ENCODE measurements at regions not wholly inside any gene's neighbourhood (a gene's known extent, or its start where the extent isn't known, plus 50 kb on each side); places are given as distances from the start of the nearest gene placed in this dataset.

DNA sequence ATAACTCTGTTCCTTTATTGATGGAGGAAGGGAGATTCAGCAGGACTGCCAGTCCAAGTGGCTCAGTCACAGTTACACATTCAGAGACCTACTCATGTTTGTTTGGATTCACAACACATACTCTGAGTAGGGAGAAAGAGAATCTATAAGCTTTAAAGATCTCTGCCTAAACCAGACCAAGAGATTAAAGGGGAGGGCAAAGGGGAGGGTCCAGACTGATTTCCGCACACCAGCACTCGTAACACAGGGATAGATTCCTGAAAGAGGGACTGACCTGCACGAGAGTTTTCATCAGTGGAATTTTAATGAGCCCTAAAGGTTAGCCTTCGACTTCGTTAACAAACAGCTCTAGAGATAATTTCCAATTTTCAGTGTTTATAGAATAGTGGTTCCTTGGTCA, 71.7 kb upstream of the PMFBP1 start:
- Histone ChIP-seq H3K4me3 (ENCODE audit: low read depth, low read length) (no peak overlapping the region), H3K9me3 (ENCODE audit: control insufficient read depth, insufficient read depth, low read depth, low read length) (no peaks in the 10 kb centered on the region), H3K27ac (ENCODE audit: extremely low read depth, low read depth, low read length) (no peak overlapping the region), H3K4me1 (ENCODE audit: control insufficient read depth, insufficient read depth, low read length) (no peaks in the 10 kb centered on the region), H3K36me3 (ENCODE audit: control insufficient read depth in 2 of 2, insufficient read depth in 1 of 2, low read length in 2 of 2) (no peaks in the 10 kb centered on the region)
- CTCF ChIA-PET = interaction anchor here (0.7 to 3.0 kb wide), 2 partner anchors 181 to 223 kb away, joined by 3 to 20 read pairs; no protein-coding TSS in a partner anchor
- TF ChIP-seq ZNF112 (tag by site-specific recombination; IDR thresholded peaks at IDR 0.05) = no peak
- TF ChIP-seq, protein P1, sequence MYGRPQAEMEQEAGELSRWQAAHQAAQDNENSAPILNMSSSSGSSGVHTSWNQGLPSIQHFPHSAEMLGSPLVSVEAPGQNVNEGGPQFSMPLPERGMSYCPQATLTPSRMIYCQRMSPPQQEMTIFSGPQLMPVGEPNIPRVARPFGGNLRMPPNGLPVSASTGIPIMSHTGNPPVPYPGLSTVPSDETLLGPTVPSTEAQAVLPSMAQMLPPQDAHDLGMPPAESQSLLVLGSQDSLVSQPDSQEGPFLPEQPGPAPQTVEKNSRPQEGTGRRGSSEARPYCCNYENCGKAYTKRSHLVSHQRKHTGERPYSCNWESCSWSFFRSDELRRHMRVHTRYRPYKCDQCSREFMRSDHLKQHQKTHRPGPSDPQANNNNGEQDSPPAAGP (tag by site-specific recombination; IDR thresholded peaks at IDR 0.05) = no peak
- TF ChIP-seq ZNF610 (tag by site-specific recombination; IDR thresholded peaks at IDR 0.05; ENCODE audit: borderline replicate concordance) = no peak
- TF ChIP-seq, protein P2, sequence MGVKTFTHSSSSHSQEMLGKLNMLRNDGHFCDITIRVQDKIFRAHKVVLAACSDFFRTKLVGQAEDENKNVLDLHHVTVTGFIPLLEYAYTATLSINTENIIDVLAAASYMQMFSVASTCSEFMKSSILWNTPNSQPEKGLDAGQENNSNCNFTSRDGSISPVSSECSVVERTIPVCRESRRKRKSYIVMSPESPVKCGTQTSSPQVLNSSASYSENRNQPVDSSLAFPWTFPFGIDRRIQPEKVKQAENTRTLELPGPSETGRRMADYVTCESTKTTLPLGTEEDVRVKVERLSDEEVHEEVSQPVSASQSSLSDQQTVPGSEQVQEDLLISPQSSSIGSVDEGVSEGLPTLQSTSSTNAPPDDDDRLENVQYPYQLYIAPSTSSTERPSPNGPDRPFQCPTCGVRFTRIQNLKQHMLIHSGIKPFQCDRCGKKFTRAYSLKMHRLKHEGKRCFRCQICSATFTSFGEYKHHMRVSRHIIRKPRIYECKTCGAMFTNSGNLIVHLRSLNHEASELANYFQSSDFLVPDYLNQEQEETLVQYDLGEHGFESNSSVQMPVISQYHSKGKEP (tag by site-specific recombination; IDR thresholded peaks at IDR 0.05) = no peak
- TF ChIP-seq ZNF426 (tag by site-specific recombination; IDR thresholded peaks at IDR 0.05) = no peak
- TF ChIP-seq ZNF555 (tag by site-specific recombination; conservative IDR thresholded peaks at IDR 0.05) = no peak
- no peak for TF ChIP-seq ZNF132 (tag by site-specific recombination; IDR thresholded peaks at IDR 0.05; ENCODE audit: borderline replicate concordance)
- TF ChIP-seq ZBTB8A (tag by site-specific recombination; IDR thresholded peaks at IDR 0.05) = no peak
- no peak for TF ChIP-seq ZNF707 (tag by site-specific recombination; IDR thresholded peaks at IDR 0.05)
- no peak for TF ChIP-seq ZNF10 (tag by site-specific recombination; IDR thresholded peaks at IDR 0.05)
- TF ChIP-seq HOXC10 (CRISPR knock-in tag; IDR thresholded peaks at IDR 0.05) = no peak
- TF ChIP-seq KLF8 (tag by site-specific recombination; IDR thresholded peaks at IDR 0.05) = no peak
- TF ChIP-seq REPIN1 (tag by site-specific recombination; IDR thresholded peaks at IDR 0.05; ENCODE audit: low read depth) = no peak
- TF ChIP-seq, protein P3, sequence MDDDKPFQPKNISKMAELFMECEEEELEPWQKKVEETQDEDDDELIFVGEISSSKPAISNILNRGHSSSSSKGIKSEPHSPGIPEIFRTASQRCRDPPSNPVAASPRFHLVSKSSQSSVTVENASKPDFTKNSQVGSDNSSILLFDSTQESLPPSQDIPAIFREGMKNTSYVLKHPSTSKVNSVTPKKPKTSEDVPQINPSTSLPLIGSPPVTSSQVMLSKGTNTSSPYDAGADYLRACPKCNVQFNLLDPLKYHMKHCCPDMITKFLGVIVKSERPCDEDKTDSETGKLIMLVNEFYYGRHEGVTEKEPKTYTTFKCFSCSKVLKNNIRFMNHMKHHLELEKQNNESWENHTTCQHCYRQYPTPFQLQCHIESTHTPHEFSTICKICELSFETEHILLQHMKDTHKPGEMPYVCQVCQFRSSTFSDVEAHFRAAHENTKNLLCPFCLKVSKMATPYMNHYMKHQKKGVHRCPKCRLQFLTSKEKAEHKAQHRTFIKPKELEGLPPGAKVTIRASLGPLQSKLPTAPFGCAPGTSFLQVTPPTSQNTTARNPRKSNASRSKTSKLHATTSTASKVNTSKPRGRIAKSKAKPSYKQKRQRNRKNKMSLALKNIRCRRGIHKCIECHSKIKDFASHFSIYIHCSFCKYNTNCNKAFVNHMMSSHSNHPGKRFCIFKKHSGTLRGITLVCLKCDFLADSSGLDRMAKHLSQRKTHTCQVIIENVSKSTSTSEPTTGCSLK (tag by site-specific recombination; IDR thresholded peaks at IDR 0.05) = no peak
- POLR2A ChIA-PET = no interaction called here

DNA sequence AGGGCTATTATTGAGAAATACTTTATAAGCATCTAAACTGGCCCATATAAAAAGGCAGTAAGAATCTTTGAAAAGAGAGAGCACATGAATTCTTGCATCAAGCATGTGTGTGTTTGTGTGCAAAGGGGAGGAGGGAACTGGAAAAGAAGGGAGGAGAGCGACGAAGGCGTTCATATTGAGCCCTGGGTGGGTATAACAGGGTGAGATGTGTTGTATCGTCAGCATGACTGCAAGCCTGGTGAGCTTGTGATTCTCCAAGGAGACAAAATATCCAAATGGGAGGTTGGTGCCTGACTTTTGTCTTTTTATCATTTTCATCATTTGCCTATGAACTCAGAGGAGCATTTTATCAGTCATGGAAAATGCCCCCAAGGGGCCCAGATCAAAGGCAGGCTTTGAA, 70.8 kb upstream of the PMFBP1 start:
- Histone ChIP-seq H3K36me3 (ENCODE audit: control insufficient read depth in 2 of 2, insufficient read depth in 1 of 2, low read length in 2 of 2) (no peaks in the 10 kb centered on the region), H3K4me1 (ENCODE audit: control insufficient read depth, insufficient read depth, low read length) (no peaks in the 10 kb centered on the region), H3K4me3 (ENCODE audit: low read depth, low read length) (no peak overlapping the region), H3K9me3 (ENCODE audit: control insufficient read depth, insufficient read depth, low read depth, low read length) (no peaks in the 10 kb centered on the region), H3K27ac (ENCODE audit: extremely low read depth, low read depth, low read length) (no peak overlapping the region)
- CTCF ChIA-PET = interaction anchor here (0.5 to 3.0 kb wide), 5 partner anchors 218 to 575 kb away, joined by 3 to 20 read pairs (median 5); no protein-coding TSS in a partner anchor
- POLR2A ChIA-PET = no interaction called here
- TF ChIP-seq ZNF777 (tag by site-specific recombination; IDR thresholded peaks at IDR 0.05; ENCODE audit: borderline replicate concordance) = no peak
- TF ChIP-seq ZSCAN30 (tag by site-specific recombination; IDR thresholded peaks at IDR 0.05) = no peak
- no peak for TF ChIP-seq ZNF248 (tag by site-specific recombination; IDR thresholded peaks at IDR 0.05)
- TF ChIP-seq, protein P4, sequence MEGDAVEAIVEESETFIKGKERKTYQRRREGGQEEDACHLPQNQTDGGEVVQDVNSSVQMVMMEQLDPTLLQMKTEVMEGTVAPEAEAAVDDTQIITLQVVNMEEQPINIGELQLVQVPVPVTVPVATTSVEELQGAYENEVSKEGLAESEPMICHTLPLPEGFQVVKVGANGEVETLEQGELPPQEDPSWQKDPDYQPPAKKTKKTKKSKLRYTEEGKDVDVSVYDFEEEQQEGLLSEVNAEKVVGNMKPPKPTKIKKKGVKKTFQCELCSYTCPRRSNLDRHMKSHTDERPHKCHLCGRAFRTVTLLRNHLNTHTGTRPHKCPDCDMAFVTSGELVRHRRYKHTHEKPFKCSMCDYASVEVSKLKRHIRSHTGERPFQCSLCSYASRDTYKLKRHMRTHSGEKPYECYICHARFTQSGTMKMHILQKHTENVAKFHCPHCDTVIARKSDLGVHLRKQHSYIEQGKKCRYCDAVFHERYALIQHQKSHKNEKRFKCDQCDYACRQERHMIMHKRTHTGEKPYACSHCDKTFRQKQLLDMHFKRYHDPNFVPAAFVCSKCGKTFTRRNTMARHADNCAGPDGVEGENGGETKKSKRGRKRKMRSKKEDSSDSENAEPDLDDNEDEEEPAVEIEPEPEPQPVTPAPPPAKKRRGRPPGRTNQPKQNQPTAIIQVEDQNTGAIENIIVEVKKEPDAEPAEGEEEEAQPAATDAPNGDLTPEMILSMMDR (tag by site-specific recombination; IDR thresholded peaks at IDR 0.05) = no peak
- TF ChIP-seq YY2 (tag by site-specific recombination; IDR thresholded peaks at IDR 0.05) = no peak
- TF ChIP-seq ZFHX2 (tag by site-specific recombination; conservative IDR thresholded peaks at IDR 0.05) = no peak
- no peak for TF ChIP-seq SALL2 (tag by site-specific recombination; IDR thresholded peaks at IDR 0.05; ENCODE audit: borderline replicate concordance)
- TF ChIP-seq, protein P5, sequence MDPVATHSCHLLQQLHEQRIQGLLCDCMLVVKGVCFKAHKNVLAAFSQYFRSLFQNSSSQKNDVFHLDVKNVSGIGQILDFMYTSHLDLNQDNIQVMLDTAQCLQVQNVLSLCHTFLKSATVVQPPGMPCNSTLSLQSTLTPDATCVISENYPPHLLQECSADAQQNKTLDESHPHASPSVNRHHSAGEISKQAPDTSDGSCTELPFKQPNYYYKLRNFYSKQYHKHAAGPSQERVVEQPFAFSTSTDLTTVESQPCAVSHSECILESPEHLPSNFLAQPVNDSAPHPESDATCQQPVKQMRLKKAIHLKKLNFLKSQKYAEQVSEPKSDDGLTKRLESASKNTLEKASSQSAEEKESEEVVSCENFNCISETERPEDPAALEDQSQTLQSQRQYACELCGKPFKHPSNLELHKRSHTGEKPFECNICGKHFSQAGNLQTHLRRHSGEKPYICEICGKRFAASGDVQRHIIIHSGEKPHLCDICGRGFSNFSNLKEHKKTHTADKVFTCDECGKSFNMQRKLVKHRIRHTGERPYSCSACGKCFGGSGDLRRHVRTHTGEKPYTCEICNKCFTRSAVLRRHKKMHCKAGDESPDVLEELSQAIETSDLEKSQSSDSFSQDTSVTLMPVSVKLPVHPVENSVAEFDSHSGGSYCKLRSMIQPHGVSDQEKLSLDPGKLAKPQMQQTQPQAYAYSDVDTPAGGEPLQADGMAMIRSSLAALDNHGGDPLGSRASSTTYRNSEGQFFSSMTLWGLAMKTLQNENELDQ (tag by site-specific recombination; IDR thresholded peaks at IDR 0.05; ENCODE audit: low read depth) = no peak
- TF ChIP-seq ZSCAN16 (tag by site-specific recombination; IDR thresholded peaks at IDR 0.05) = no peak
- no peak for TF ChIP-seq ZNF544 (tag by site-specific recombination; IDR thresholded peaks at IDR 0.05)
- no peak for TF ChIP-seq ZNF670 (tag by site-specific recombination; IDR thresholded peaks at IDR 0.05; ENCODE audit: low read depth)
- TF ChIP-seq KLF1 (tag by site-specific recombination; IDR thresholded peaks at IDR 0.05) = no peak
- no peak for TF ChIP-seq ZNF266 (tag by site-specific recombination; IDR thresholded peaks at IDR 0.05; ENCODE audit: low read depth)
- no peak for TF ChIP-seq ZNF561 (tag by site-specific recombination; IDR thresholded peaks at IDR 0.05; ENCODE audit: borderline replicate concordance)
- TF ChIP-seq ZNF629 (tag by site-specific recombination; IDR thresholded peaks at IDR 0.05) = no peak
